Liver (tissue), 8 donors: ENCODE measurements at regions not wholly inside any gene's neighbourhood (a gene's known extent, or its start where the extent isn't known, plus 50 kb on each side); places are given as distances from the start of the nearest gene placed in this dataset.

Source experiments
- DNase-seq: peaks from one replicate; pipeline ENCODE4 v3.0.0-alpha.2; 2017; ENCODE audit warnings: low spot score
- H3K27ac ChIP-seq, 2 donors: one replicate each; pipeline ENCODE4 v1.7.0; 2013; ENCODE audit warnings: inconsistent platforms in 2 of 2, low read length in 2 of 2, control low read depth in 1 of 2, low read depth in 1 of 2, mild to moderate bottlenecking in 1 of 2
- H3K27me3 ChIP-seq, 4 donors: one replicate each; pipeline versions ENCODE4 v1.6.1 to v1.7.0; 2013; ENCODE audit warnings: low read length in 3 of 4, inconsistent platforms in 1 of 4, mild to moderate bottlenecking in 1 of 4, moderate library complexity in 1 of 4; ENCODE audit not compliant: control insufficient read depth in 4 of 4, insufficient read depth in 4 of 4
- H3K36me3 ChIP-seq, 4 donors: one replicate each; pipeline versions ENCODE4 v1.6.1 to v1.7.0; 2013; ENCODE audit warnings: low read length in 3 of 4, mild to moderate bottlenecking in 3 of 4, low read depth in 1 of 4, moderate library complexity in 1 of 4; ENCODE audit not compliant: control insufficient read depth in 4 of 4, insufficient read depth in 3 of 4
- H3K4me1 ChIP-seq, 4 donors: one replicate each; pipeline versions ENCODE4 v1.6.1 to v1.7.0; 2013; ENCODE audit warnings: low read length in 3 of 4, mild to moderate bottlenecking in 3 of 4, moderate library complexity in 1 of 4; ENCODE audit not compliant: control insufficient read depth in 4 of 4, insufficient read depth in 4 of 4
- H3K4me3 ChIP-seq, 3 donors: one replicate each; pipeline versions ENCODE4 v1.6.1 to v1.7.0; 2013; ENCODE audit warnings: low read length in 3 of 3, control low read depth in 1 of 3, low read depth in 1 of 3, mild to moderate bottlenecking in 1 of 3
- H3K9ac ChIP-seq, 2 donors: one replicate each; pipeline ENCODE4 v1.7.0; 2013; ENCODE audit warnings: low read length in 2 of 2, mild to moderate bottlenecking in 2 of 2, moderate library complexity in 2 of 2, control low read depth in 1 of 2, low read depth in 1 of 2
- H3K9me3 ChIP-seq, 4 donors: one replicate each; pipeline versions ENCODE4 v1.6.1 to v1.7.0; 2013; ENCODE audit warnings: low read length in 3 of 4; ENCODE audit not compliant: control insufficient read depth in 4 of 4
- EGR1 ChIP-seq, 2 donors: IDR thresholded peaks; 2 replicates each; pipeline ENCODE4 v1.6.1; 2016 to 2018; ENCODE audit warnings: antibody characterized with exemption in 2 of 2, low read depth in 2 of 2
- FOXA1 ChIP-seq: IDR thresholded peaks from 2 replicates; pipeline ENCODE4 v1.6.1; 2016; ENCODE audit warnings: antibody characterized with exemption
- FOXA2 ChIP-seq: IDR thresholded peaks from 2 replicates; pipeline ENCODE4 v1.6.1; 2016; ENCODE audit warnings: antibody characterized with exemption
- GABPA ChIP-seq, 2 donors: IDR thresholded peaks in 1 of 2; conservative IDR thresholded peaks in 1 of 2; 2 replicates each; pipeline ENCODE4 v1.6.1; 2016; ENCODE audit warnings: antibody characterized with exemption in 2 of 2, mild to moderate bottlenecking in 1 of 2, moderate library complexity in 1 of 2
- HNF4A ChIP-seq, 2 donors: conservative IDR thresholded peaks; 2 replicates each; pipeline ENCODE4 v1.6.1; 2016; ENCODE audit warnings: antibody characterized with exemption in 2 of 2, mild to moderate bottlenecking in 2 of 2
- HNF4G ChIP-seq: IDR thresholded peaks from 2 replicates; pipeline ENCODE4 v1.6.1; 2016; ENCODE audit warnings: antibody characterized with exemption
- JUND ChIP-seq, 2 donors: IDR thresholded peaks; 2 replicates each; pipeline ENCODE4 v1.6.1; 2016; ENCODE audit warnings: antibody characterized with exemption in 2 of 2
- NR2F2 ChIP-seq: IDR thresholded peaks from 2 replicates; pipeline ENCODE4 v1.6.1; 2016; ENCODE audit warnings: antibody characterized with exemption
- RAD21 ChIP-seq, 2 donors: IDR thresholded peaks; 2 replicates each; pipeline ENCODE4 v1.6.1; 2016; ENCODE audit warnings: antibody characterized with exemption in 2 of 2, mild to moderate bottlenecking in 2 of 2
- REST ChIP-seq: IDR thresholded peaks from 2 replicates; pipeline ENCODE4 v1.6.1; 2016; ENCODE audit warnings: antibody characterized with exemption, mild to moderate bottlenecking
- RXRA ChIP-seq, 2 donors: IDR thresholded peaks; 2 replicates each; pipeline ENCODE4 v1.6.1; 2017 to 2018; ENCODE audit warnings: antibody characterized with exemption in 2 of 2, mild to moderate bottlenecking in 1 of 2
- SP1 ChIP-seq: IDR thresholded peaks from 2 replicates; pipeline ENCODE4 v1.6.1; 2018; ENCODE audit warnings: antibody characterized with exemption, mild to moderate bottlenecking
- TAF1 ChIP-seq: conservative IDR thresholded peaks from 2 replicates; pipeline ENCODE4 v1.6.1; 2016; ENCODE audit warnings: antibody characterized with exemption, mild to moderate bottlenecking
- YY1 ChIP-seq: IDR thresholded peaks from 2 replicates; pipeline ENCODE4 v1.6.1; 2016; ENCODE audit warnings: antibody characterized with exemption, mild to moderate bottlenecking
- whole genome bisulfite sequencing: extraction: QIAGEN DNeasy Blood & Tissue Kit; methylation state at CpG from one replicate; pipeline ENCODE4 v1.1.7; 2013; 5-methylcytosine and 5-hydroxymethylcytosine counted together
- TF ChIP-seq, protein P1 (sequence below): IDR thresholded peaks from 2 replicates; pipeline ENCODE4 v1.6.1; 2016; ENCODE audit warnings: antibody characterized with exemption
- TF ChIP-seq, protein P2 (sequence below): IDR thresholded peaks from 2 replicates; pipeline ENCODE4 v1.6.1; 2016; ENCODE audit warnings: antibody characterized with exemption
- TF ChIP-seq, protein P3 (sequence below): IDR thresholded peaks from 2 replicates; pipeline ENCODE4 v1.6.1; 2016; ENCODE audit warnings: antibody characterized with exemption
- TF ChIP-seq, protein P4 (sequence below): fragments of 150-350 bp; IDR thresholded peaks from 2 replicates; pipeline ENCODE4 v1.5.1; 2017; ENCODE audit warnings: improper control_type of control experiment, low read depth, low read length; ENCODE audit not compliant: missing input control
- donor health status: healthy.
- donor health status: healthy.
- donor health status: healthy.
- donor health status: healthy.
- donor health status: healthy.

GRCh38 chr1:182122256-182122912, 60.9 kb upstream of the ZNF648 start (continued):
- TF ChIP-seq, protein P1, sequence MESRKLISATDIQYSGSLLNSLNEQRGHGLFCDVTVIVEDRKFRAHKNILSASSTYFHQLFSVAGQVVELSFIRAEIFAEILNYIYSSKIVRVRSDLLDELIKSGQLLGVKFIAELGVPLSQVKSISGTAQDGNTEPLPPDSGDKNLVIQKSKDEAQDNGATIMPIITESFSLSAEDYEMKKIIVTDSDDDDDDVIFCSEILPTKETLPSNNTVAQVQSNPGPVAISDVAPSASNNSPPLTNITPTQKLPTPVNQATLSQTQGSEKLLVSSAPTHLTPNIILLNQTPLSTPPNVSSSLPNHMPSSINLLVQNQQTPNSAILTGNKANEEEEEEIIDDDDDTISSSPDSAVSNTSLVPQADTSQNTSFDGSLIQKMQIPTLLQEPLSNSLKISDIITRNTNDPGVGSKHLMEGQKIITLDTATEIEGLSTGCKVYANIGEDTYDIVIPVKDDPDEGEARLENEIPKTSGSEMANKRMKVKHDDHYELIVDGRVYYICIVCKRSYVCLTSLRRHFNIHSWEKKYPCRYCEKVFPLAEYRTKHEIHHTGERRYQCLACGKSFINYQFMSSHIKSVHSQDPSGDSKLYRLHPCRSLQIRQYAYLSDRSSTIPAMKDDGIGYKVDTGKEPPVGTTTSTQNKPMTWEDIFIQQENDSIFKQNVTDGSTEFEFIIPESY: no peak
- no peak for TF ChIP-seq JUND (IDR thresholded peaks at IDR 0.05)

DNA sequence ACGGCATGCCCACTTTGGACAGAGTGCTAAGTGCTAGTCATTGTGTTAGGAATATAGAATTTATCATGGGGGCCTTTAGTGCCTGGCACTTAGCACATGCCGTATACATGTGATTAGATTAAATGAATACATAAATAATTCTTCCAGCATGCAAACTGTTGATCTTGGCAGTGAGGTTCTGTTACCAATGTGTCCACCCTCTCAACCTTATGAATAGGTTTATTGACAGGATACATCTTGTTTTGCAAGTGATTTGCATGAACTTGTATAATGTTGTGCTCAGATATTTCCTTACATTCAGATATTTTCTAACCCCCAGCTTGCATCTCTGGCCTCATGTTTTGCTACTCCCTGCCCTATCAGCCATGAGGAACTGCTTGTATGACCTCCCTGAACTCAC, 60.3 kb upstream of the ZNF648 start:
- no peaks in the 10 kb centered on the region for H3K36me3 ChIP-seq
- TF ChIP-seq FOXA1 (no peak), RXRA (IDR thresholded peaks at IDR 0.05) (no peak), HNF4A (conservative IDR thresholded peaks at IDR 0.05) (no peak), NR2F2 (no peak), EGR1 (IDR thresholded peaks at IDR 0.05; ENCODE audit: low read depth in 2 of 2) (no peak), GABPA (IDR thresholded peaks at IDR 0.05 in 1 of 2, conservative IDR thresholded peaks at IDR 0.05 in 1 of 2) (no peak), FOXA2 (no peak), HNF4G (no peak), REST (no peak), RAD21 (IDR thresholded peaks at IDR 0.05) (no peak), YY1 (no peak), TAF1 (no peak), SP1 (no peak), JUND (IDR thresholded peaks at IDR 0.05) (no peak)
- TF ChIP-seq, protein P2, sequence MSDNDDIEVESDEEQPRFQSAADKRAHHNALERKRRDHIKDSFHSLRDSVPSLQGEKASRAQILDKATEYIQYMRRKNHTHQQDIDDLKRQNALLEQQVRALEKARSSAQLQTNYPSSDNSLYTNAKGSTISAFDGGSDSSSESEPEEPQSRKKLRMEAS: no peak
- TF ChIP-seq, protein P3, sequence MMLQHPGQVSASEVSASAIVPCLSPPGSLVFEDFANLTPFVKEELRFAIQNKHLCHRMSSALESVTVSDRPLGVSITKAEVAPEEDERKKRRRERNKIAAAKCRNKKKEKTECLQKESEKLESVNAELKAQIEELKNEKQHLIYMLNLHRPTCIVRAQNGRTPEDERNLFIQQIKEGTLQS: no peak
- TF ChIP-seq, protein P1: no peak
- TF ChIP-seq, protein P4, sequence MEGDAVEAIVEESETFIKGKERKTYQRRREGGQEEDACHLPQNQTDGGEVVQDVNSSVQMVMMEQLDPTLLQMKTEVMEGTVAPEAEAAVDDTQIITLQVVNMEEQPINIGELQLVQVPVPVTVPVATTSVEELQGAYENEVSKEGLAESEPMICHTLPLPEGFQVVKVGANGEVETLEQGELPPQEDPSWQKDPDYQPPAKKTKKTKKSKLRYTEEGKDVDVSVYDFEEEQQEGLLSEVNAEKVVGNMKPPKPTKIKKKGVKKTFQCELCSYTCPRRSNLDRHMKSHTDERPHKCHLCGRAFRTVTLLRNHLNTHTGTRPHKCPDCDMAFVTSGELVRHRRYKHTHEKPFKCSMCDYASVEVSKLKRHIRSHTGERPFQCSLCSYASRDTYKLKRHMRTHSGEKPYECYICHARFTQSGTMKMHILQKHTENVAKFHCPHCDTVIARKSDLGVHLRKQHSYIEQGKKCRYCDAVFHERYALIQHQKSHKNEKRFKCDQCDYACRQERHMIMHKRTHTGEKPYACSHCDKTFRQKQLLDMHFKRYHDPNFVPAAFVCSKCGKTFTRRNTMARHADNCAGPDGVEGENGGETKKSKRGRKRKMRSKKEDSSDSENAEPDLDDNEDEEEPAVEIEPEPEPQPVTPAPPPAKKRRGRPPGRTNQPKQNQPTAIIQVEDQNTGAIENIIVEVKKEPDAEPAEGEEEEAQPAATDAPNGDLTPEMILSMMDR: no peak
- no peaks in the 10 kb centered on the region for H3K27me3 ChIP-seq
- H3K4me1 ChIP-seq: peaks cover 0 to 10% (median 5%) of the 10 kb centered on the region in 4 donors
- H3K4me3 ChIP-seq: no peak overlapping the region
- no peak for DNase-seq
- 95% methylated on average over 2 of the region's 2 CpGs for whole genome bisulfite sequencing
- H3K27ac ChIP-seq: no peak overlapping the region
- H3K9ac ChIP-seq: no peak overlapping the region
- H3K9me3 ChIP-seq: no peaks in the 10 kb centered on the region
